Rectal smooth muscle tissue (tissue), 1 donor: ENCODE measurements at regions not wholly inside any gene's neighbourhood (a gene's known extent, or its start where the extent isn't known, plus 50 kb on each side); places are given as distances from the start of the nearest gene placed in this dataset.

Experiments used
- H3K27ac ChIP-seq: one replicate; pipeline ENCODE4 v1.7.0; 2013; ENCODE audit warnings: low read depth, low read length, inconsistent platforms
- H3K27me3 ChIP-seq: one replicate; pipeline ENCODE4 v1.7.0; 2013; ENCODE audit warnings: low read length; ENCODE audit not compliant: control insufficient read depth, insufficient read depth
- H3K36me3 ChIP-seq: one replicate; pipeline ENCODE4 v1.7.0; 2013; ENCODE audit warnings: low read length; ENCODE audit not compliant: control insufficient read depth, insufficient read depth
- H3K4me1 ChIP-seq: one replicate; pipeline ENCODE4 v1.7.0; 2013; ENCODE audit warnings: low read length; ENCODE audit not compliant: control insufficient read depth, insufficient read depth
- H3K4me3 ChIP-seq: one replicate; pipeline ENCODE4 v1.7.0; 2013; ENCODE audit warnings: low read length
- H3K9ac ChIP-seq: one replicate; pipeline ENCODE4 v1.7.0; 2013; ENCODE audit warnings: low read length

- Histone ChIP-seq H3K9ac (no peak overlapping the region), H3K36me3 (no peaks in the 10 kb centered on the region), H3K4me3 (no peak overlapping the region), H3K4me1 (no peaks in the 10 kb centered on the region), H3K27ac (no peak overlapping the region), H3K27me3 (no peaks in the 10 kb centered on the region)
Observed at GRCh38 chr4:12146339-12146738, 717.6 kb upstream of the HS3ST1 start.

- H3K27ac ChIP-seq, result no peak overlapping the region
- H3K27me3 ChIP-seq, result no peaks in the 10 kb centered on the region
- no peaks in the 10 kb centered on the region for H3K4me1 ChIP-seq
- H3K4me3 ChIP-seq, result no peak overlapping the region
- H3K36me3 ChIP-seq, result no peaks in the 10 kb centered on the region
- no peak overlapping the region for H3K9ac ChIP-seq
Observed at GRCh38 chr4:12145768-12146167, 717.1 kb upstream of the HS3ST1 start.

- H3K27ac ChIP-seq, result no peak overlapping the region
- H3K4me1 ChIP-seq, result no peaks in the 10 kb centered on the region
- no peaks in the 10 kb centered on the region for H3K36me3 ChIP-seq
- no peak overlapping the region for H3K4me3 ChIP-seq
- no peaks in the 10 kb centered on the region for H3K27me3 ChIP-seq
- no peak overlapping the region for H3K9ac ChIP-seq
Observed at GRCh38 chr4:12145106-12145505, 716.4 kb upstream of the HS3ST1 start.

- no peaks in the 10 kb centered on the region for H3K27me3 ChIP-seq
- H3K27ac ChIP-seq, result no peak overlapping the region
- H3K9ac ChIP-seq, result no peak overlapping the region
- H3K36me3 ChIP-seq, result no peaks in the 10 kb centered on the region
- no peaks in the 10 kb centered on the region for H3K4me1 ChIP-seq
- no peak overlapping the region for H3K4me3 ChIP-seq
Observed at GRCh38 chr4:12144051-12144450, 715.4 kb upstream of the HS3ST1 start.

GRCh38 chr4:12140864-12141263, 712.2 kb upstream of the HS3ST1 start:
- H3K4me3 ChIP-seq, result no peak overlapping the region
- no peak overlapping the region for H3K9ac ChIP-seq
- no peaks in the 10 kb centered on the region for H3K4me1 ChIP-seq
- H3K36me3 ChIP-seq, result no peaks in the 10 kb centered on the region
- no peaks in the 10 kb centered on the region for H3K27me3 ChIP-seq
- no peak overlapping the region for H3K27ac ChIP-seq

DNA sequence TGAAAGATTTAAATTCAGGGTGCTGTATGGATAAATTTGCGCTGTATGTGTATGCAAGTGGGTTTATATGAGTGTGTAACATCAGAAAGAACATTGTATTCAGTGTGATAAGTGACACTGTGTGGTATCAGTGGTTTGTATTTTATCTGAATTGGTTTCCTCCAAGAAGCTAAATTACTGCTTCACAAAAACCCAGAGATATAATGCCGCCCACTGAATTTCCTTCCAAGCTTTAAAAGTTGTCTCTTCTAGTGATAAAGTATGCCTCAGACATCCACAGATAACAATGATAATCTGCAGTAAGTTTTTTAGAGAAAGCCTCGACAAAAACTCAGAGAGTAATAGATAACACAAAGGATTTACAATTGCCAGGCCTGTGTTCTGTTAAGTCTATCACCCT, 710.6 kb upstream of the HS3ST1 start:
- no peak overlapping the region for H3K4me3 ChIP-seq
- no peaks in the 10 kb centered on the region for H3K4me1 ChIP-seq
- H3K27ac ChIP-seq, result no peak overlapping the region

GRCh38 chr4:12138488-12138887, 709.8 kb upstream of the HS3ST1 start:
- Histone ChIP-seq H3K27me3 (no peaks in the 10 kb centered on the region), H3K4me3 (no peak overlapping the region), H3K27ac (no peak overlapping the region), H3K36me3 (no peaks in the 10 kb centered on the region), H3K9ac (no peak overlapping the region), H3K4me1 (no peaks in the 10 kb centered on the region)

More for the DNA sequence above, 710.6 kb upstream of the HS3ST1 start:
- Histone ChIP-seq H3K36me3 (no peaks in the 10 kb centered on the region), H3K9ac (no peak overlapping the region), H3K27me3 (no peaks in the 10 kb centered on the region)

- Histone ChIP-seq H3K4me3 (no peak overlapping the region), H3K27ac (no peak overlapping the region), H3K27me3 (no peaks in the 10 kb centered on the region), H3K36me3 (no peaks in the 10 kb centered on the region), H3K9ac (no peak overlapping the region), H3K4me1 (no peaks in the 10 kb centered on the region)
Observed at GRCh38 chr4:12137575-12137974, 708.9 kb upstream of the HS3ST1 start.

- Histone ChIP-seq H3K9ac (no peak overlapping the region), H3K36me3 (no peaks in the 10 kb centered on the region), H3K27me3 (no peaks in the 10 kb centered on the region), H3K4me3 (no peak overlapping the region), H3K27ac (no peak overlapping the region), H3K4me1 (no peaks in the 10 kb centered on the region)
Observed at GRCh38 chr4:12126474-12126873, 697.8 kb upstream of the HS3ST1 start.

DNA sequence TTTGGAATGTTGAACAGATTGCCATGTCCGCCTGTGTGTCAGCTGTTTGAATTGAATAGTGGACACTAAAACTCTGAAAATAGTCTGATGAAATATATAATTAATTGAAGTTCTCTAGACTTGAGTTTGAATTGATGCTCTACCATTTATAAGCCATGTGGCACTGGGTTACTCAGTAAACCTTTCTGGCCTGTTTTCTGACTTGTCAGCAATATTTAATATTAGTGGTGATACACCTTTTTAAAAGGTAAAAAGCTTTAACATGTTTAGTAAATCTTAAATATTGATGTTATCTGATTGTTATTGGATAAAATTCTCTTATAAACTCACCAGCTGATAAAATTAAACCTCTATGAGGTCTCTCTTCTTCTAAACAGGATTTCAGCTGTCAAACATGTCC, 695.4 kb upstream of the HS3ST1 start:
- H3K27ac ChIP-seq, result no peak overlapping the region
- no peak overlapping the region for H3K9ac ChIP-seq
- H3K27me3 ChIP-seq, result no peaks in the 10 kb centered on the region
- H3K4me1 ChIP-seq, result no peaks in the 10 kb centered on the region
- no peak overlapping the region for H3K4me3 ChIP-seq
- H3K36me3 ChIP-seq, result no peaks in the 10 kb centered on the region

GRCh38 chr4:12123707-12124106, 695.0 kb upstream of the HS3ST1 start:
- Histone ChIP-seq H3K36me3 (no peaks in the 10 kb centered on the region), H3K27ac (no peak overlapping the region), H3K9ac (no peak overlapping the region), H3K4me3 (no peak overlapping the region), H3K4me1 (no peaks in the 10 kb centered on the region), H3K27me3 (no peaks in the 10 kb centered on the region)

GRCh38 chr4:12122316-12122715, 693.6 kb upstream of the HS3ST1 start:
- Histone ChIP-seq H3K4me3 (no peak overlapping the region), H3K27ac (no peak overlapping the region), H3K9ac (no peak overlapping the region), H3K4me1 (no peaks in the 10 kb centered on the region), H3K36me3 (no peaks in the 10 kb centered on the region), H3K27me3 (no peaks in the 10 kb centered on the region)

GRCh38 chr4:12120968-12121367, 692.3 kb upstream of the HS3ST1 start:
- no peaks in the 10 kb centered on the region for H3K36me3 ChIP-seq
- no peaks in the 10 kb centered on the region for H3K27me3 ChIP-seq
- no peak overlapping the region for H3K9ac ChIP-seq
- no peaks in the 10 kb centered on the region for H3K4me1 ChIP-seq
- no peak overlapping the region for H3K4me3 ChIP-seq
- no peak overlapping the region for H3K27ac ChIP-seq
